ENCODE measurements at regions not wholly inside any gene's neighbourhood (a gene's known extent, or its start where the extent isn't known, plus 50 kb on each side); places are given as distances from the start of the nearest gene placed in this dataset.

DNA sequence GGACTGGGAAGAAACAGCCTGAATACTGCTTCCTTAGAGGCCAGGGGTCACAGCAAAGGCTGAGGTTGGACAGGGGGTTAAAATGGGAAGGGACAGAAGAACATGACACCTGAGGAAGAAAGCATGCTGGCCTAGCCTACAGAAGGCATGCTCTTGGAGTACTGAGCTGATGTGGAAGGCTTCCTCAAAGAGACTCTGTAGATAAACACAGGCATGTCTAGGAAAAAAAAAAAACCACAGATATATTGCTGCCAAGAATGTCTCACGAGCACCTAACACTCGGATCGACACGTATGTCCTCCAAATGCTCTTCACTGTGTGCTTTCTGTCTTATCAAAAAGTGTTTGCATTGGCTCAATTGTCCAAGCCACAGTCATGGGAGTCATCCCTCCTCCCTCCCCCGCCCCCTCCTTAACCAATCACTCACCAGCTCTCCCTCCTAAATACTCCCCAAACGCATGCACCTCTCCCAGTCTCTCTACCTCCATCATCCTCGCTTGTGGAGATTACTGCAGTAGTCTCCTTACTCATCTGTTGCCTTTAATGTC, 101.1 kb upstream of the LRFN2 start:
- Histone ChIP-seq H3K9ac (ENCODE audit: control insufficient read depth, extremely low read depth, insufficient read depth, low read length) (no peak overlapping the region), H3K4me3 (ENCODE audit: control insufficient read depth in 2 of 3, extremely low read depth in 1 of 3, insufficient read depth in 2 of 3, low read depth in 1 of 3, low read length in 3 of 3) (no peak overlapping the region), H3K4me2 (ENCODE audit: control insufficient read depth, extremely low read depth, insufficient read depth, low read depth, low read length) (no peak overlapping the region), H3K27ac (ENCODE audit: control insufficient read depth, insufficient read depth, low read length) (no peak overlapping the region), H2AFZ (ENCODE audit: control insufficient read depth, low read length) (no peak overlapping the region), H3K79me2 (ENCODE audit: control insufficient read depth, insufficient read depth, low read length) (no peaks in the 10 kb centered on the region), H3K36me3 (ENCODE audit: control insufficient read depth in 2 of 2, extremely low read depth in 1 of 2, insufficient read depth in 2 of 2, low read length in 2 of 2) (no peaks in the 10 kb centered on the region), H4K20me1 (ENCODE audit: control insufficient read depth, extremely low read depth, insufficient read depth, low read length) (no peaks in the 10 kb centered on the region), H3K9me3 (ENCODE audit: control insufficient read depth, low read depth, low read length) (peaks cover 3% of the 10 kb centered on the region), H3K4me1 (ENCODE audit: control insufficient read depth, extremely low read depth, insufficient read depth, low read length) (no peaks in the 10 kb centered on the region), H3K27me3 (ENCODE audit: control insufficient read depth, extremely low read depth, insufficient read depth, low read length) (peaks cover 3% of the 10 kb centered on the region), H3K9me1 (ENCODE audit: control insufficient read depth, extremely low read depth, insufficient read depth, low read length) (no peaks in the 10 kb centered on the region)
- FAIRE-seq (no peak), DNase-seq (ENCODE audit: low read depth, low spot score) (no peak)
- TF ChIP-seq, protein P1, sequence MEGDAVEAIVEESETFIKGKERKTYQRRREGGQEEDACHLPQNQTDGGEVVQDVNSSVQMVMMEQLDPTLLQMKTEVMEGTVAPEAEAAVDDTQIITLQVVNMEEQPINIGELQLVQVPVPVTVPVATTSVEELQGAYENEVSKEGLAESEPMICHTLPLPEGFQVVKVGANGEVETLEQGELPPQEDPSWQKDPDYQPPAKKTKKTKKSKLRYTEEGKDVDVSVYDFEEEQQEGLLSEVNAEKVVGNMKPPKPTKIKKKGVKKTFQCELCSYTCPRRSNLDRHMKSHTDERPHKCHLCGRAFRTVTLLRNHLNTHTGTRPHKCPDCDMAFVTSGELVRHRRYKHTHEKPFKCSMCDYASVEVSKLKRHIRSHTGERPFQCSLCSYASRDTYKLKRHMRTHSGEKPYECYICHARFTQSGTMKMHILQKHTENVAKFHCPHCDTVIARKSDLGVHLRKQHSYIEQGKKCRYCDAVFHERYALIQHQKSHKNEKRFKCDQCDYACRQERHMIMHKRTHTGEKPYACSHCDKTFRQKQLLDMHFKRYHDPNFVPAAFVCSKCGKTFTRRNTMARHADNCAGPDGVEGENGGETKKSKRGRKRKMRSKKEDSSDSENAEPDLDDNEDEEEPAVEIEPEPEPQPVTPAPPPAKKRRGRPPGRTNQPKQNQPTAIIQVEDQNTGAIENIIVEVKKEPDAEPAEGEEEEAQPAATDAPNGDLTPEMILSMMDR (optimal IDR thresholded peaks at IDR 0.05 in 1 of 3, IDR thresholded peaks at IDR 0.05 in 1 of 3, conservative IDR thresholded peaks at IDR 0.05 in 1 of 3; ENCODE audit: extremely low read depth in 1 of 3, insufficient read depth in 2 of 3, low read length in 3 of 3) = no peak
- TF ChIP-seq EZH2 (IDR thresholded peaks at IDR 0.05; ENCODE audit: low read length) = no peak
- dilution Hi-C loops (cut with MboI; ENCODE audit: extremely low pct_ligation_motif_present, low sequenced_read_pairs) = no loop called here

- dilution Hi-C loops (cut with MboI; ENCODE audit: extremely low pct_ligation_motif_present, low sequenced_read_pairs) = no loop called here
- no peaks in the 10 kb centered on the region for H3K4me1 ChIP-seq (ENCODE audit: control insufficient read depth, extremely low read depth, insufficient read depth, low read length)
- no peaks in the 10 kb centered on the region for H3K9me1 ChIP-seq (ENCODE audit: control insufficient read depth, extremely low read depth, insufficient read depth, low read length)
- H3K4me2 ChIP-seq (ENCODE audit: control insufficient read depth, extremely low read depth, insufficient read depth, low read depth, low read length) = no peak overlapping the region
- no peak overlapping the region for H3K4me3 ChIP-seq (ENCODE audit: control insufficient read depth in 2 of 3, extremely low read depth in 1 of 3, insufficient read depth in 2 of 3, low read depth in 1 of 3, low read length in 3 of 3)
- DNase-seq (ENCODE audit: low read depth, low spot score) (no peak), FAIRE-seq (no peak)
- H3K27ac ChIP-seq (ENCODE audit: control insufficient read depth, insufficient read depth, low read length) = no peak overlapping the region
- H4K20me1 ChIP-seq (ENCODE audit: control insufficient read depth, extremely low read depth, insufficient read depth, low read length) = no peaks in the 10 kb centered on the region
- no peaks in the 10 kb centered on the region for H3K36me3 ChIP-seq (ENCODE audit: control insufficient read depth in 2 of 2, extremely low read depth in 1 of 2, insufficient read depth in 2 of 2, low read length in 2 of 2)
- TF ChIP-seq, protein P1 (optimal IDR thresholded peaks at IDR 0.05 in 1 of 3, IDR thresholded peaks at IDR 0.05 in 1 of 3, conservative IDR thresholded peaks at IDR 0.05 in 1 of 3; ENCODE audit: extremely low read depth in 1 of 3, insufficient read depth in 2 of 3, low read length in 3 of 3) = no peak
- TF ChIP-seq EZH2 (IDR thresholded peaks at IDR 0.05; ENCODE audit: low read length) = no peak
- no peaks in the 10 kb centered on the region for H3K79me2 ChIP-seq (ENCODE audit: control insufficient read depth, insufficient read depth, low read length)
- no peak overlapping the region for H3K9ac ChIP-seq (ENCODE audit: control insufficient read depth, extremely low read depth, insufficient read depth, low read length)
- peaks cover 3% of the 10 kb centered on the region for H3K9me3 ChIP-seq (ENCODE audit: control insufficient read depth, low read depth, low read length)
- H2AFZ ChIP-seq (ENCODE audit: control insufficient read depth, low read length) = no peak overlapping the region
- H3K27me3 ChIP-seq (ENCODE audit: control insufficient read depth, extremely low read depth, insufficient read depth, low read length) = peaks cover 9% of the 10 kb centered on the region
Measured at GRCh38 chr6:40685862-40686261, 98.7 kb upstream of the LRFN2 start.
